HFF-Myc (cell line): ENCODE measurements at regions not wholly inside any gene's neighbourhood (a gene's known extent, or its start where the extent isn't known, plus 50 kb on each side); places are given as distances from the start of the nearest gene placed in this dataset.

Source experiments
- DNase-seq: peaks from one replicate; pipeline ENCODE4 v3.0.0-alpha.2; 2011; ENCODE audit warnings: low read depth; ENCODE audit errors: extremely low read depth
- H3K4me3 ChIP-seq: replicated peaks from 2 replicates; pipeline ENCODE4 v1.5.1; 2011; ENCODE audit warnings: low read depth, mild to moderate bottlenecking, control low read depth, low read length
- TF ChIP-seq, protein P1 (sequence below): IDR thresholded peaks from 2 replicates; pipeline ENCODE4 v1.5.1; 2012; ENCODE audit warnings: mild to moderate bottlenecking, low read depth, low read length, control low read depth; ENCODE audit errors: missing control alignments

DNA sequence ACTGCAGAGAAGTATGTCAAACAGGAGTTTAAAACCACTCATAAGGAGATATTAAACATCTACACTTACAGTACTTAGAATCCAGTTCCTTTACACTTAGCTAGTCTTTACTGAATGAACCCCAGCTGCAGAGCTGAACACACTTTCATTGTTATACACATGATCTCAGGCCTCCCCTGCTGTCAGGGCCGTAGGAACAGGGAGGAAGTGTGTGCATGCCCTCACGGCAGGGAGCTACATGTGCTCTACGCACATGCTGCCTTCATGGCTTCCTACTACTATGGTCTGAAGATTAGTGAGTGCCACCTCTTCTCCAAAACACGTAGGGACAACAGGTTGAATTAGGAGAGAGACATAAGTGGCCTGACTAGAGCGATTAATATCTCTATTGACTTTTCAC, 191.5 kb downstream of the SIPA1L2 start:
- DNase-seq, result no peak

DNA sequence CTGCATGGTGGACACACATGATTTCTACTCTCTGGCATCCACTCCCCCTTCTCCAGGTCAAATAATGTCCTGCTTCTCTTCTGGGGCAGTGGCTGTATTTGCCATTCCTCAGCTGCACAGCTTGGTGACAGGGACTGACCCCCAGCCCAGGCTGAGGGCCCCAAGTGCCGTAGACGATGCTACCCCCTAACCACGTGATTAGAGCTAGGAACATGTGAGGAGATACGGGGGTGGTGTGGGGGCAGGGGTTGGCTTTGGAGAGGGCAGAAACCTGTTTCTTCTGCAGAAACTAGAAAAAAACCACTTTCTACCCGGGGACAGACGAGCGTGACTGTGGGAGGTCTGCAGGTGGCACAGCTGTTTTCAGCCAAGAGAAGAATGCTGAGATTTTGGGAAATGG, 192.4 kb downstream of the SIPA1L2 start:
- DNase-seq, result no peak
- TF ChIP-seq, protein P1, sequence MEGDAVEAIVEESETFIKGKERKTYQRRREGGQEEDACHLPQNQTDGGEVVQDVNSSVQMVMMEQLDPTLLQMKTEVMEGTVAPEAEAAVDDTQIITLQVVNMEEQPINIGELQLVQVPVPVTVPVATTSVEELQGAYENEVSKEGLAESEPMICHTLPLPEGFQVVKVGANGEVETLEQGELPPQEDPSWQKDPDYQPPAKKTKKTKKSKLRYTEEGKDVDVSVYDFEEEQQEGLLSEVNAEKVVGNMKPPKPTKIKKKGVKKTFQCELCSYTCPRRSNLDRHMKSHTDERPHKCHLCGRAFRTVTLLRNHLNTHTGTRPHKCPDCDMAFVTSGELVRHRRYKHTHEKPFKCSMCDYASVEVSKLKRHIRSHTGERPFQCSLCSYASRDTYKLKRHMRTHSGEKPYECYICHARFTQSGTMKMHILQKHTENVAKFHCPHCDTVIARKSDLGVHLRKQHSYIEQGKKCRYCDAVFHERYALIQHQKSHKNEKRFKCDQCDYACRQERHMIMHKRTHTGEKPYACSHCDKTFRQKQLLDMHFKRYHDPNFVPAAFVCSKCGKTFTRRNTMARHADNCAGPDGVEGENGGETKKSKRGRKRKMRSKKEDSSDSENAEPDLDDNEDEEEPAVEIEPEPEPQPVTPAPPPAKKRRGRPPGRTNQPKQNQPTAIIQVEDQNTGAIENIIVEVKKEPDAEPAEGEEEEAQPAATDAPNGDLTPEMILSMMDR, result no peak

More for the DNA sequence above, 191.5 kb downstream of the SIPA1L2 start:
- no peak overlapping the region for H3K4me3 ChIP-seq
- TF ChIP-seq, protein P1, result no peak

DNA sequence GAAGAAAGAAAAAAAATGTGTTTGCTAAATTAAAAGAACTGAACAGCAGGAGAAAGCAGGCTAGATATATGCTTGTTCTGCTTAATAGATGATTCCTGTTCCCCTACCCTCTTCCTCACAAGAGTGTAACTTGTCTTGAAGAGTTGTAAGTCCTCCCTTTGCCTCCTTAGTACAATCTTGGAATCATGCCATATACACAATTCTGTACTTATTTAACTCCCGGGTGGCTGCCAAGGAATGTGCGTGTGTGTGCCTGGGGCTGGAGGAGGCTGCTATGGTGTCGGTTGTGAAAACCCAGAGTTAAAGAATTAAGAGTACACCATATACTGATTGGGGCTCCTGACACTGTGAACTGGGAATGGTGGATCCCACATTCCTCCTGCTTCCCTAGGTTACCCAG, 194.2 kb downstream of the SIPA1L2 start:
- TF ChIP-seq, protein P1, result no peak
- DNase-seq, result peak; percentile 7
- H3K4me3 ChIP-seq, result no peak overlapping the region

More for the DNA sequence above, 192.4 kb downstream of the SIPA1L2 start:
- H3K4me3 ChIP-seq, result no peak overlapping the region

DNA sequence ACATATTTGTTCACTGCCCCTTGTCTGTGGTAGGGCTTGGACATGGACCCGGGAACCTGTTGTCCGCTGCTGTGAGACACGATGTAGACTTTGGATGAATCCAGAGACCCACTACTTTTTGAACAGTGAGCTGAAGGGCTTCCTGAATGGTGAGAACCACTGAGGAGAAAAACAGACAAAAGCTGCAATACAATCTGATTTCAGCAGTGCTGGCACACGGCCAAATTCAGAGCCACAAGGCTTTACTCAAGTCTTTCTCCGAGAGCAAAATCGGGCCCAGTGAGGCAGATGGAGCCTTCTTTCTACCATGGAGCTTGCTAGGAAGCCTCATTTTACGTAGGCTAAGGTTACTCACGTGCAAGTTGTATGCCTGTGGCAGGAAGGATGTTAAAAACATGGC, 197.6 kb downstream of the SIPA1L2 start:
- TF ChIP-seq, protein P1, result no peak
- DNase-seq, result no peak
- H3K4me3 ChIP-seq, result no peak overlapping the region

DNA sequence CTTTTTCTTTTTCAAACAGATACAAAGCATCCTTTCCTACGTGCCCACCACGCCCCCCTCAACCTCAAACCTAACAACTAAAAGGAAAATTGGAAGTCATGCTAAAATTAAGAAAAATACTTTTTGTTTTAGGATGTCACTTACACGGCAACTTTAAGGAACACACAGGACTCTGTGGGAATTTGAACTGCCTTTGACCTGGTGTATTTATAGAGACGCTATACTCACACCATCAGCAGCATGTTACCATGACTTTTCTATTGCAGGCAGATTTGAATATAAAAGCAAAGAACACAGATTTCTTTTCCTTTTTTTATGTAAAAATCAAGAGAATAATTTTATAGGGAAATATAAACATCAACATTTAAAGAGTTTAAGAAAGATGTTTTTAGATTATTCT, 198.2 kb downstream of the SIPA1L2 start:
- no peak for DNase-seq
- no peak overlapping the region for H3K4me3 ChIP-seq
- TF ChIP-seq, protein P1, result no peak

DNA sequence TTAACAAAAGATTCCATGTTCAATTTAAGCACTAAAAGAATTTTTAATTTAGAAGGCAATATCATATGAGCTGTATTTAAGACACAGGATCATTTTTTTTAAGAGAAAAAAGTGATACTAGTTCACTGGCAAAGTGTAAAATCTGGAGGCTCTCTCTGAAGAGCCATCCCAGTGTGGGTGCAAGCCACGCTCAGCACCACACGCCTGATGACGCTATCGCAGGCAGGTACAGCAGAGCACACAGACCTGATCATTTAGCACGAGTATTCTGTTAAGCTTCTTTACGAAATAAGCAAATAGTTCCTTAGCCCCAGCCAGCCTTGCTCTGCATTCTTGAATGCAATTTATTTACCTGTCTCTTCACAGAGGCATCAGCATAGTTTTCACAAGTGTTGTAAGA, 198.6 kb downstream of the SIPA1L2 start:
- DNase-seq, result no peak
- no peak overlapping the region for H3K4me3 ChIP-seq
- TF ChIP-seq, protein P1, result no peak

DNA sequence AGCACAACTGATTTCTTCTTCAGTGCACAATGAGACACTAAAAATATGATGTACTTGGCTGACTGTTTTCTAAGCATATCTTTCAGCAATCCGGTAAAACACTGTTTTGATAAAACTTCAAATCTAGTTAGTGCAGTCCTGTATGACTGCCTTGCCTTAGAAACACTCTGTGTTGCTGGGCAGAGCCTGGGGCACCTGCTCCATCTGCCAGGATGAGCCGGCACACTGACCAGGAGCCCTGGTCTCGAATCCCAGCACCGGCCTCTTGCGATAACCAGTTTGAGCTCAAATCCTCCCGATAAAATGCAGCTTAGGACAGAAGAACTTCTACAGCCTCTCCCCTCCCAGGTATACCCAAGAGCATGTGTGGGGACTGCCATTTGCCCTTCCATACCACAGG, 199.5 kb downstream of the SIPA1L2 start:
- no peak for DNase-seq
- TF ChIP-seq, protein P1, result no peak

More for the DNA sequence above, 199.5 kb downstream of the SIPA1L2 start:
- H3K4me3 ChIP-seq, result no peak overlapping the region
